Neutrophil (primary cell): ENCODE measurements at regions not wholly inside any gene's neighbourhood (a gene's known extent, or its start where the extent isn't known, plus 50 kb on each side); places are given as distances from the start of the nearest gene placed in this dataset.

Experiments
- H3K27ac ChIP-seq: fragments of 200-600 bp; sonication (generic); 2 replicates; pipeline ENCODE4 v1.5.1; 2016; ENCODE audit warnings: mild to moderate bottlenecking, moderate library complexity
- H3K27me3 ChIP-seq: fragments of 200-600 bp; sonication (generic); 2 replicates; pipeline ENCODE4 v1.6.0; 2016; ENCODE audit warnings: mild to moderate bottlenecking
- H3K36me3 ChIP-seq: fragments of 200-600 bp; sonication (generic); 2 replicates; pipeline ENCODE4 v1.5.1; 2017
- H3K4me1 ChIP-seq, 2 experiments: fragments of 200-600 bp in 1 of 2; sonication (generic) in 1 of 2; 1 replicate in 1 of 2; 2 replicates in 1 of 2; pipeline versions ENCODE4 v1.5.1 to v1.6.1; 2013 to 2016; ENCODE audit warnings: low read depth in 1 of 2, low read length in 1 of 2, mild to moderate bottlenecking in 1 of 2, moderate library complexity in 1 of 2; ENCODE audit not compliant: control insufficient read depth in 1 of 2, insufficient read depth in 1 of 2
- H3K4me3 ChIP-seq, 2 experiments: fragments of 200-600 bp in 1 of 2; sonication (generic) in 1 of 2; 1 replicate in 1 of 2; 2 replicates in 1 of 2; pipeline ENCODE4 v1.5.1; 2013 to 2016; ENCODE audit warnings: low read depth in 1 of 2, low read length in 1 of 2, mild to moderate bottlenecking in 1 of 2, moderate library complexity in 1 of 2
- H3K9me3 ChIP-seq: fragments of 200-600 bp; sonication (generic); 2 replicates; pipeline ENCODE4 v1.5.1; 2016
- TF ChIP-seq, protein P1 (sequence below): fragments of 200-600 bp; sonication (generic); IDR thresholded peaks from 2 replicates; pipeline ENCODE4 v1.5.1; 2016; ENCODE audit warnings: antibody characterized with exemption

DNA sequence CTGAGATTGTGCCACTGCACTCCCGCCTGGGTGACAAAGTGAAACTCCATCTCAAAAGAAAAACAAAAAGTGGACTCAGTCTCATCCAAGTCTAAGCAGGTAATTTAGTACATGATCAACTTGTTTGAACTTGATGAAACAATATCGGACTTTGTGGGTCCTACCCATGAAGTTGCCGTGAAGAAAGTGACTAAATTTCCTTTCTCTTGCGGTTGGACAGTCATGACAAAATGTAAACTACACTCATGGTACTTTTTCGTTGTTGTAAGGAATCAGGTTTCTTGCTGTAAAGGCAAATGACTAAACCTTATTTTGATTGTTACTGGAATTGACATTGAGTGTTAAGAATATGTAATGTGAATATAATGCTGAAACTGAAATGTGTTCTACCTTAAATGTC lies 164.5 kb upstream of the PLET1 start:
- Histone ChIP-seq H3K27ac (no peak overlapping the region), H3K36me3 (no peaks in the 10 kb centered on the region), H3K9me3 (no peaks in the 10 kb centered on the region), H3K4me3 (no peak overlapping the region), H3K27me3 (peaks cover 33% of the 10 kb centered on the region), H3K4me1 (no peaks in the 10 kb centered on the region)
- TF ChIP-seq, protein P1, sequence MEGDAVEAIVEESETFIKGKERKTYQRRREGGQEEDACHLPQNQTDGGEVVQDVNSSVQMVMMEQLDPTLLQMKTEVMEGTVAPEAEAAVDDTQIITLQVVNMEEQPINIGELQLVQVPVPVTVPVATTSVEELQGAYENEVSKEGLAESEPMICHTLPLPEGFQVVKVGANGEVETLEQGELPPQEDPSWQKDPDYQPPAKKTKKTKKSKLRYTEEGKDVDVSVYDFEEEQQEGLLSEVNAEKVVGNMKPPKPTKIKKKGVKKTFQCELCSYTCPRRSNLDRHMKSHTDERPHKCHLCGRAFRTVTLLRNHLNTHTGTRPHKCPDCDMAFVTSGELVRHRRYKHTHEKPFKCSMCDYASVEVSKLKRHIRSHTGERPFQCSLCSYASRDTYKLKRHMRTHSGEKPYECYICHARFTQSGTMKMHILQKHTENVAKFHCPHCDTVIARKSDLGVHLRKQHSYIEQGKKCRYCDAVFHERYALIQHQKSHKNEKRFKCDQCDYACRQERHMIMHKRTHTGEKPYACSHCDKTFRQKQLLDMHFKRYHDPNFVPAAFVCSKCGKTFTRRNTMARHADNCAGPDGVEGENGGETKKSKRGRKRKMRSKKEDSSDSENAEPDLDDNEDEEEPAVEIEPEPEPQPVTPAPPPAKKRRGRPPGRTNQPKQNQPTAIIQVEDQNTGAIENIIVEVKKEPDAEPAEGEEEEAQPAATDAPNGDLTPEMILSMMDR, result no peak

DNA sequence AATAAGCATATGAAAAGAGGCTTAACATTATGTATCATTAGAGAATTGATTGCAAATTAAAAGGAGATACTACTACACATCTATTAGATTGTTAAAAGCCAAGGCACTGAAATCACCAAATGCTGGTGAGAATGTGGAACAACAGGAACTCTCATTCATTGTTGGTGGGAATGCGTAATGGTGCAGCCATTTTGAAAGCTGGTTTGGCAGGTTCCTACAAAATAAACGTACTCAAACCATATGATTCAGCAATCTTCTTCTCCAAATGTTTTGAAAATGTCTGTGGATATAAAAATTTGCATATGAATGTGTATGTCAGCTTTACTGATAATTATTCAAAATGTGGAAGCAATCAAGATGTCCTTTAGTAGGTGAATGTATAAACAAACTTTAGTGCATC lies 176.4 kb upstream of the PLET1 start:
- no peak overlapping the region for H3K27ac ChIP-seq
- TF ChIP-seq, protein P1, result no peak
- H3K4me1 ChIP-seq, result no peaks in the 10 kb centered on the region
- no peaks in the 10 kb centered on the region for H3K9me3 ChIP-seq
- peaks cover 4% of the 10 kb centered on the region for H3K27me3 ChIP-seq
- no peaks in the 10 kb centered on the region for H3K36me3 ChIP-seq
- no peak overlapping the region for H3K4me3 ChIP-seq

DNA sequence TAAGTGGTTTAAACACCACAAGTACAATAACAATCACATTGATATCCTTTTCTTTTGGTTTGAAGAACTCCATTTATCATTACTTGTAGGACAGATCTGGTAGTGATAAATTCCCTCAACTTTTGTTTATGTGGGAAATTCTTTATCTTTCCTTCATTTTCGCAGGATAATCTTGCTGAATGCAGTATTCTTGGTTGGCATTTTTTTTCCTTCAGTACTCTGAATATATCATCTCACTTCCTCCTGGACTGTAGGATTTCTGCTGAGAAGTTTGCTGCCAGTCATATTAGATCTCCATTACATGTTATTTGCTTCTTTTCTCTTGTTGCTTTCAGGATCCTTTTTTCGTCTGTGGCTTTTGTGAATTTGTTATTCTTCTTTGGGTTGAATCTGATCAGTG lies 179.0 kb upstream of the PLET1 start:
- H3K27me3 ChIP-seq, result peaks cover 4% of the 10 kb centered on the region
- TF ChIP-seq, protein P1, result no peak
- no peaks in the 10 kb centered on the region for H3K36me3 ChIP-seq
- H3K27ac ChIP-seq, result no peak overlapping the region
- no peaks in the 10 kb centered on the region for H3K4me1 ChIP-seq
- no peaks in the 10 kb centered on the region for H3K9me3 ChIP-seq
- H3K4me3 ChIP-seq, result no peak overlapping the region

DNA sequence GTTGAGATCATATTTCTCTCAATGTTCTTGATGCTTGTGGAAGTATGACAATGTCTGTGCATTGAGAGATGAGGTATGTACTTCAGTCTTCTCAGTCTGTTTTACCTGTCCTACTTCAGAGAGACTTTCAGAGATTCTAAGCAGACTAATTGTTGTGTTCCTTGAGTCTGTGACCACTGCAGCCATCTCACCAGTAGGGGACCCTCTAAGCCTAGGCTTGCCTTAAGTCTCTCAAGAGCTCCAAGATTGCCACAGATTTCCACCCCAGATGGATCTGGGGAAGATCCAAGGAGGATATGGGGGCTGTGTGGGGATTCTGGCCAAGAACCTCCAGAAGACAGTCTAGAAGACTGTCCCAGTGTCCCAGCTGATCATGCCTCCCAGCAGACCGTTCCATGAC lies 179.9 kb upstream of the PLET1 start:
- TF ChIP-seq, protein P1, result no peak
- H3K4me3 ChIP-seq, result no peak overlapping the region

DNA sequence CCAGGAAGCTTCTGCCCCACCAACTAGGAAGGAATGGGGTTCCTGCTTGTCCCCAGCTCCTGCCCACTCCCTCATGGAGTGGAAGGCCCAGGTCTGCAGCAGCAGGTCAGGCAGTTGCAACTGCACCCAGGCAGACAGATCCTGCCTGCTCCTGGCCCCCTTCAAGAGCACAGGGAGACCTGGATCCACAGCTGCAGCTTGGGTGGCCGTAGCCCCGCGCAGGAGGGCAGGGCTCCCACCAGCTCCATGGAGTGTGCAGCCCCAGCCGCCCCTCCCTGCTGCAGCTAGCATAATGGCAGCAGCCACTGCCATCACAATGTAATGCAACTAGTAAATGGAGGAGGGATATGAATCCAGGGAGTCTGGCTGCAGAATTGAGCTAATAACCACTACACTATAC lies 187.5 kb upstream of the PLET1 start:
- no peak overlapping the region for H3K27ac ChIP-seq
- no peaks in the 10 kb centered on the region for H3K27me3 ChIP-seq
- H3K36me3 ChIP-seq, result no peaks in the 10 kb centered on the region
- TF ChIP-seq, protein P1, result no peak
- no peaks in the 10 kb centered on the region for H3K4me1 ChIP-seq
- no peak overlapping the region for H3K4me3 ChIP-seq
- no peaks in the 10 kb centered on the region for H3K9me3 ChIP-seq

More for the DNA sequence above, 179.9 kb upstream of the PLET1 start:
- Histone ChIP-seq H3K27me3 (peaks cover 4% of the 10 kb centered on the region), H3K27ac (no peak overlapping the region), H3K9me3 (no peaks in the 10 kb centered on the region), H3K4me1 (no peaks in the 10 kb centered on the region), H3K36me3 (no peaks in the 10 kb centered on the region)

DNA sequence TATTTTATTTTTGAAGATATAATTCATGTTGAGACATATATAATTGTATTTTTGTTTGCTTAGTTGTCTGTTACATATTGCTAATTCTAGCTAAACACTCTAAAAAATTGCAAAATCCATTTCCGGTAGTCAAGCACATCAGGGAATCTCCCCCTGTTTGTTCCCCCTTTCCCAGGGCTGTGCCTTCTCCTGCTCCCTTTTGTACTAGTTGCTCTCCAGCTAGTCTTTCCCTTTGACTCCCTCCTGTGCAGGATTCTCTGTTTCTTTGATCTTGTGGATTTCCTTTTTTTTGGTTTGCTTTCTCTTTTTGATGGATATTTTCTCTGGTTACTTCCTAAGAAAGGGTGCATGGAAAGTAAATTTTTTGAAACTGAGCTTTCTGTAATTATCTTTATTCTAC lies 188.1 kb upstream of the PLET1 start:
- no peaks in the 10 kb centered on the region for H3K27me3 ChIP-seq
- H3K36me3 ChIP-seq, result no peaks in the 10 kb centered on the region
- no peaks in the 10 kb centered on the region for H3K9me3 ChIP-seq
- H3K4me3 ChIP-seq, result no peak overlapping the region
- H3K27ac ChIP-seq, result no peak overlapping the region
- no peaks in the 10 kb centered on the region for H3K4me1 ChIP-seq
- TF ChIP-seq, protein P1, result no peak
